SK-MEL-5 (cell line): ENCODE measurements at regions not wholly inside any gene's neighbourhood (a gene's known extent, or its start where the extent isn't known, plus 50 kb on each side); places are given as distances from the start of the nearest gene placed in this dataset.
"Not testable (repeated sequence)": the region's sequence is repeated elsewhere in the genome, so short reads cannot be mapped to it uniquely, and the experiment has no call there.

Experiments
- DNase-seq: peaks from one replicate; pipeline ENCODE4 v3.0.0-alpha.2; 2016; ENCODE audit warnings: low read depth, low spot score
- in situ Hi-C: cut with HindIII; loops from 2 replicates; pipeline ENCODE4 v1.10.0; 2016; ENCODE audit warnings: low sequenced_read_pairs, high pct_unique_total_duplicates, low pct_unique_long_range_greater_than_20kb

- DNase-seq, in situ Hi-C loops: not testable (repeated sequence)
Measured at GRCh38 chr16:32947336-32947735, 246.7 kb upstream of the TP53TG3C start.

- in situ Hi-C loops, DNase-seq: not testable (repeated sequence)
Measured at GRCh38 chr16:32946041-32946560, 247.9 kb upstream of the TP53TG3C start.

- in situ Hi-C loops, DNase-seq: not testable (repeated sequence)
Measured at GRCh38 chr16:32945311-32945710, 248.7 kb upstream of the TP53TG3C start.

GRCh38 chr16:32939845-32940244, 254.2 kb upstream of the TP53TG3C start:
- DNase-seq, in situ Hi-C loops: not testable (repeated sequence)

- in situ Hi-C loops, DNase-seq: not testable (repeated sequence)
Measured at GRCh38 chr16:32937929-32938328, 256.1 kb upstream of the TP53TG3C start.

GRCh38 chr16:32932240-32933040, 256.5 kb upstream of the TP53TG3 start:
- DNase-seq, in situ Hi-C loops: not testable (repeated sequence)

GRCh38 chr16:32925192-32925591, 249.2 kb upstream of the TP53TG3 start:
- in situ Hi-C loops, DNase-seq: not testable (repeated sequence)

GRCh38 chr16:32922578-32922977, 246.6 kb upstream of the TP53TG3 start:
- DNase-seq: peak; percentile 43
- in situ Hi-C loops: not testable (repeated sequence)

- in situ Hi-C loops, DNase-seq: not testable (repeated sequence)
Measured at GRCh38 chr16:32915346-32915745, 239.4 kb upstream of the TP53TG3 start.

GRCh38 chr16:32897782-32898181, 221.8 kb upstream of the TP53TG3 start:
- DNase-seq: peak; percentile 16
- in situ Hi-C loops: not testable (repeated sequence)

GRCh38 chr16:32885392-32885791, 209.4 kb upstream of the TP53TG3 start:
- in situ Hi-C loops: not testable (repeated sequence)

GRCh38 chr16:32884556-32884955, 208.6 kb upstream of the TP53TG3 start:
- DNase-seq, in situ Hi-C loops: not testable (repeated sequence)

More at GRCh38 chr16:32885392-32885791, 209.4 kb upstream of the TP53TG3 start:
- DNase-seq: not testable (repeated sequence)

- in situ Hi-C loops, DNase-seq: not testable (repeated sequence)
Measured at GRCh38 chr16:32882328-32882857, 206.4 kb upstream of the TP53TG3 start.

- DNase-seq, in situ Hi-C loops: not testable (repeated sequence)
Measured at GRCh38 chr16:32881631-32882030, 205.7 kb upstream of the TP53TG3 start.

GRCh38 chr16:32880009-32880408, 204.0 kb upstream of the TP53TG3 start:
- in situ Hi-C loops, DNase-seq: not testable (repeated sequence)

GRCh38 chr16:32876718-32877117, 200.8 kb upstream of the TP53TG3 start:
- in situ Hi-C loops, DNase-seq: not testable (repeated sequence)

- DNase-seq, in situ Hi-C loops: not testable (repeated sequence)
Measured at GRCh38 chr16:32873783-32874182, 197.8 kb upstream of the TP53TG3 start.

- DNase-seq, in situ Hi-C loops: not testable (repeated sequence)
Measured at GRCh38 chr16:32873120-32873519, 197.2 kb upstream of the TP53TG3 start.
